CD4-positive, alpha-beta T cell treated with Interleukin-21 for 1 hour (primary cell): ENCODE measurements at regions not wholly inside any gene's neighbourhood (a gene's known extent, or its start where the extent isn't known, plus 50 kb on each side); places are given as distances from the start of the nearest gene placed in this dataset.
"Not testable (repeated sequence)": the region's sequence is repeated elsewhere in the genome, so short reads cannot be mapped to it uniquely, and the experiment has no call there.

Source experiments
- DNase-seq: peaks from one replicate; pipeline ENCODE4 v3.0.0-alpha.2; 2020

DNA sequence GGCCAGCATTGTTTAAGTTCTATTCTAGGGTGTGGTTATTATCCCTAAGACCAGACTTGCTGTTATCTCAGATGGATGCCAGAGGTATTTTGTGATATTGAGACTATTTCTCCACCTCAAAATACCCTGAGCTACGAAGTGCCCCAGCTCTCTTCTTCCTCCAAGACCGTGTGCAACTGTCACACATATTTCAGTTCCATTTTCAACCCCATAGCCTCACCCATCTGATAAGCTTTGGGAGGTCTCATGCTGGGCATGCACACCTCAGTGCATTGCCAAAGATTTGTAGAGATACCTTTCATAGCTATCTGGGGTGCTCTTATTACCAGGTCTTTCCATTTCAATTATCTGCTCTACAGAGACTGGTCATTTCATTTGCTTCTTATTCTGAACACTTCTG is 815.8 kb upstream of the EYS start:
- no peak for DNase-seq

DNA sequence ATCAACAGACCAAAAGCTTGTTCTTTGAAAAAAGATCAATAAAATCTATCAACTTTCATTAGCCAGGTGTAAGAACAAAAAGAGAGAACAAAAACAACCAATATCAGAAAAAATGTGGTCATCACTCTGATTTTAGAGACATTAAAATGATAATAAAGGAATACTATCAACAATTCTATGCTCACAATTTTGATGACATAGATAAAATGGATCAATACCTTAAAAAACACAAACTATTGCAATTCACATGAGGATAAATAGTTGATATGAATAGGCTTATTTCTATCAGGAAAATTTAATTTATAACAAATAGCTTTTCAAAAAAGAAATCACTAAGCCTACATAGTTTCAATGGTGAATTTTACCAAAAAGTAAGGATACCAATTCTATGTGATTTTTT is 809.4 kb upstream of the EYS start:
- DNase-seq = no peak

DNA sequence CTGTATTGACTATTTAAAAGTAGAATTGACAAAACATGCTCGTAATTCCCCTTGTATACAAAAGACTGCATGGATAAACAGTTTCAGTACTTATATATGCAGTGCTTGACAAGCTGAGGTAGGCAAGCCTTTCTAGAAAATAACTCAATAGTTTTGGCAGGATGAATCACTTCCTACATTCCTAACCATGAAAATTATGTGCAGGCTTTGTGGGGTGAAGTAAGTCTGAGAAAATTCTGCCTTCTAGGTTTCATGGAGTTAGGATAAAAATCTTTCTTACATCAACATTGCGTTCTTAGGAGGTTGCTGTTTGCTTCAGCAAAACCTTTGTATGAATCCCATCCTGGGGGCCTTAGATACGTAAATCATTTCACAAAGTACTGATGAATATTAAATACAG is 801.4 kb upstream of the EYS start:
- no peak for DNase-seq

- no peak for DNase-seq
Measured at GRCh38 chr6:66499851-66500250, 792.8 kb upstream of the EYS start.

GRCh38 chr6:66496659-66497058 is 789.6 kb upstream of the EYS start:
- DNase-seq = no peak

- not testable (repeated sequence) for DNase-seq
Measured at GRCh38 chr6:66494643-66495042, 787.6 kb upstream of the EYS start.

- no peak for DNase-seq
Measured at GRCh38 chr6:66489269-66489987, 782.4 kb upstream of the EYS start.

DNA sequence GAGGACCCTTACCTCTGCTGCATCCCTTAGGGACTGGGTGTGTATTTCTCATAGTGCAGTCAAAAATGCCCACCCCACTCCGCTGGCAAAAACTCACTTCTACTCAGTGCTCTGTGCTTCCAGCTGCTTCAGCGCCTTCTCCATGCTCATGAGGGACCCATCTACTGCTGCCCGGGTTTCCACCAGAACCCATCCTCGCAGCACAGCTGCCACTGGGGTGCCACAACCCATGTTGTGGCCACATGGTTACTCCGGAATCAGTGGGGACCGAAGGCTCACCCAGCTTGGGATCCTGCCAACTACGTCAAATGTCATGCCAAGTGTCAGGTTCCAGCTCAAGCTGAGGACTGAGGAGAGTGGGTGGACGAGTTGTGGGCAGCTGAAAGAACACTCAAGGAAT is 774.2 kb upstream of the EYS start:
- no peak for DNase-seq

GRCh38 chr6:66478705-66479104 is 771.7 kb upstream of the EYS start:
- no peak for DNase-seq

GRCh38 chr6:66435321-66435720 is 728.3 kb upstream of the EYS start:
- DNase-seq = no peak

- DNase-seq = no peak
Measured at GRCh38 chr6:66429210-66429609, 722.2 kb upstream of the EYS start.

GRCh38 chr6:66423047-66423446 is 716.0 kb upstream of the EYS start:
- DNase-seq = no peak

GRCh38 chr6:66421570-66421969 is 714.5 kb upstream of the EYS start:
- DNase-seq = no peak

- DNase-seq = no peak
Measured at GRCh38 chr6:66418906-66419305, 711.9 kb upstream of the EYS start.

DNA sequence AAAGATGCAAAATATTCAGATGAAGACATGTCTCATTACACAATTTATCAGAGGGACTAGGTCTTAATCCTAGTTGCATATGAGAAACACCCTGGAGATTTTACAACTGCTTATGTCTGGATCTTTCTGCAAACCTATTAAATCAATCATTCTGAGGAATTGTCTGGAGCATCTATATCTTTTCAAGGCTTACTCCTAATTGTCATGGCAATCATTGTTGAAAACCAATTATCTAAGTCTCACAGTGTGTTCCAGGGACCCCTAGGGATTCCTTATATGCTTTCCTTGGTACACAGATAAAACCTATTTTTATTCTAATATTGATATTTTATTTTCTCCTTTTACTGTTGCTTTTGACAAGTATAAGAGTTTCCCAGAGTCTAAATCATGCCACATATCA is 696.9 kb upstream of the EYS start:
- no peak for DNase-seq

DNA sequence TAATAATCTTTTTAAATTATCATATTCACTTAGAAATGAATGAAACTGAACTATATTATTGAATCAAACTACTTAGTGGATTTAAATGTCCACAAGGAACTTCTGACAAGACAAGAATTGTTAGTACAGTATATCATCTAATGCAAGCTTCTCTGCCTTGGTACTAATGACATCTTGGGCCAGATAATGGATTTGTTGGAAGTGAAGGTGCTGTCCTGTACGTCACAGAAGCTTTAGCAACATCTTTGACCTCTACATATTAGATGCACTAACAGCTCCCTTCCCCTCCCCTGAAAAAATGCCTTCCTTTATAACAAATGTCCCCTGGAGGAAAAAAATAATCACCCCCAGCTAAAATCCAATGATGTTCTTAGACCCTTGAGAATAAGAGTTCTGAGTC is 695.8 kb upstream of the EYS start:
- DNase-seq = no peak

- no peak for DNase-seq
Measured at GRCh38 chr6:66396549-66396948, 689.5 kb upstream of the EYS start.

GRCh38 chr6:66396145-66396544 is 689.1 kb upstream of the EYS start:
- no peak for DNase-seq

- no peak for DNase-seq
Measured at GRCh38 chr6:66390393-66390792, 683.4 kb upstream of the EYS start.

DNA sequence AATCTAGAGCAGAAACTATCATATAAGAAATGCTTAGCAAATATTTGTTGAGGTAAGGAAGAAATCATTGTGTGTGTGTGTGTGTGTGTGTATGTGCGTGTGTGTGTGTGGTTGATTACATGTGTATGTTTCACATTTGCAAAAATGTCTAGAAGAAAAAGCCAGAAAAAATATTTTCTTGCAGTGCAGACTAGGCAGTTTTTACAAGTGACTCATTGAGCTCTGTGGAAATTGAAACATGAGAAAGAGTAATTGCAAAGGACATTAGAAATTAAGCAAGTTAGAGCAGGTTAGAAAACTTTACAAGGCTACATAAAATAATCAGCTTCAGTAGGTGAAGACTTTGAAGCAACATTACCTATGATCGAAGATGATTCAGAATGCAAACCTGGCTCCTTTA is 669.0 kb upstream of the EYS start:
- no peak for DNase-seq

DNA sequence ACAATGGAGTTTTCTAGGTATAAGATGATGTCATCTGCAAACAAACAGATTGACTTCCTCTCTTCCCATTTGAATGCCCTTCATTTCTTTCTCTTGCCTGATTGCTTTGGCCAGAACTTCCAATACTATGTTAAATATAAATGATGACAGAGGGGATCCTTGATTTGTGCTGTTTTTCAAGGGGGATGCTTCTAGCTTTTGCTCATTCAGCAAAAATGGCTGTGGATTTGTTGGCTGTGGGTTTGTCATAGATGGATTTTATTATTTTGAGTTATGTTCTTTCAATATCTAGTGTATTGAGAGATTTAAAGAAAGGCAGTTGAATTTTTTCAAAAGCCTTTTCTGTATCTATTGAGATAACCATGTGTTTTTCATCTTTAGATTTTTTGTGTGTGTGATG is 662.4 kb upstream of the EYS start:
- no peak for DNase-seq

DNA sequence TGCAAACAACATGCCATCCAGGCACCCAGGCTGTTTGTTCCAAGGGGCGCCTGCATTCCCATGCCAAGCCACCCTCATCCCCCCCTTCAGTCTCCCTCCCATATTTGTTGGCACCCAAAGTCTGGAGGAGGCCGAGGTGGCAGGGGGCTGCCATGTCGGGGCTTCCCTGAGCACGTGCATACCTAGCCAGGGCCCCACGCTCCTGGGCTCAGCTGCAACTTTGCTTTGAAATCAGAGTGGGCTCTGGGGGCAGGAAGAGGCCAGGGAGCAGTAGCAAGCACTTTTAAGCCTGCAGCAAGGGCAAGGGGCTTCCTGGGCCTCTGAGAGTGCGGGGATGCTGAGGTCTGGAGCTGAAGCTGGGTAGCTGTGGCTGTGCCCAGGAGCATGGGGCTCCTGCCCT is 655.9 kb upstream of the EYS start:
- no peak for DNase-seq

GRCh38 chr6:66361886-66362285 is 654.9 kb upstream of the EYS start:
- no peak for DNase-seq

- no peak for DNase-seq
Measured at GRCh38 chr6:66357781-66358180, 650.8 kb upstream of the EYS start.

- no peak for DNase-seq
Measured at GRCh38 chr6:66355471-66355870, 648.4 kb upstream of the EYS start.

- no peak for DNase-seq
Measured at GRCh38 chr6:66344796-66345195, 637.8 kb upstream of the EYS start.
